ENCODE measurements at regions not wholly inside any gene's neighbourhood (a gene's known extent, or its start where the extent isn't known, plus 50 kb on each side); places are given as distances from the start of the nearest gene placed in this dataset.

DNA sequence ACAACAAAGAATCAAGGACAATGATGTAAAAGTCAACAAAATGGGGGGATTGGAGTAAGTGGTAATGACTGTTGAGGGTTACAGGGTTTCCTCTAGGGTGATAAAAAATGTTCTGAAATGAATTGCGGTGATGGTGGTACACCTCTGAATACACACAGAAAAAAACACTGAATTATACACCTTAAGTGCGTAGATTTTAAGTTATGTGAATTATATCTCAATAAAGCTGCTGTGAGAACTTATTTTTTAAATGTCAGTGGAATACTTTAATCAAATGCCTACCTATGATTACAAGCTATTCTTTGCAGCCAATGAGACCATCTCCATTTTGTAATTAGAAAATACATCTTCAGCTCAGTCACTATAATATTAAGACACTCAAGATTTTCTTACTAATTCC lies 53.5 kb downstream of the ZNF608 start:
- DNase-seq, result no peak

DNA sequence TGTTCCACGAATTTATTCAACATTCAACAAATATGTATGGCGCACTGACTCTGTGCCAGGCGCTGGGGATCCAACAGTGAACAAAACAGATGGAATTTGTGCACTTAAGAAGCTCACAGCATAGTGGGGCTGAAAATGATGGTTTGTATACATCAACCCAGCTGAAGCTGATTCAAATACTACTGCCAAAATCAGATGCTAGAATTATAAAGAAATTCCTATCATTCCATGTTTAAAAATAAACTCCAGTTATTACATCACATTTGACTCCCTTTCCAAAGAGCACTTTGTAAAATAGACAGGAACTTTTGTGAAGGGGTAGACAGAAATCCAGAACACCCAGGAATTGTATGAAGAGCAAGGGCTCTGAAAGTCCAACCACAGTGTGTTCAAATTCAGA lies 54.1 kb downstream of the ZNF608 start:
- DNase-seq, result no peak

DNA sequence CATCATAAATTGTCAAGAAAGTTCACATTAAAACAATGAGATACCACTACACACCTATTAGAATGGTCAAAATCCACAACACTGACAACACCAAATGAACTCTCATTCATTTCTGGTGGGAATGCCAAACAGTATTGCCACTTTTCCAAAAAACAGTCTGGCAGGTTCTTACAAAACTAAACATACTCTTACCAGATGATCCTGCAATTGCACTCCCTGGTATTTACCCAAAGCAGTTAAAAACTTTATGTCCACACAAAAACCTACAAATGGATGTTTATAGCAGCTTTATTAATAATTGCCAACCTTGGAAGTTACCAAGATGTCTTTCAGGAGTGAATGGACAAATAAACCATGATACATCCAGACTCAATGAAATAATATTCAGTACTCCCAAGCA lies 56.8 kb downstream of the ZNF608 start:
- no peak for DNase-seq

DNA sequence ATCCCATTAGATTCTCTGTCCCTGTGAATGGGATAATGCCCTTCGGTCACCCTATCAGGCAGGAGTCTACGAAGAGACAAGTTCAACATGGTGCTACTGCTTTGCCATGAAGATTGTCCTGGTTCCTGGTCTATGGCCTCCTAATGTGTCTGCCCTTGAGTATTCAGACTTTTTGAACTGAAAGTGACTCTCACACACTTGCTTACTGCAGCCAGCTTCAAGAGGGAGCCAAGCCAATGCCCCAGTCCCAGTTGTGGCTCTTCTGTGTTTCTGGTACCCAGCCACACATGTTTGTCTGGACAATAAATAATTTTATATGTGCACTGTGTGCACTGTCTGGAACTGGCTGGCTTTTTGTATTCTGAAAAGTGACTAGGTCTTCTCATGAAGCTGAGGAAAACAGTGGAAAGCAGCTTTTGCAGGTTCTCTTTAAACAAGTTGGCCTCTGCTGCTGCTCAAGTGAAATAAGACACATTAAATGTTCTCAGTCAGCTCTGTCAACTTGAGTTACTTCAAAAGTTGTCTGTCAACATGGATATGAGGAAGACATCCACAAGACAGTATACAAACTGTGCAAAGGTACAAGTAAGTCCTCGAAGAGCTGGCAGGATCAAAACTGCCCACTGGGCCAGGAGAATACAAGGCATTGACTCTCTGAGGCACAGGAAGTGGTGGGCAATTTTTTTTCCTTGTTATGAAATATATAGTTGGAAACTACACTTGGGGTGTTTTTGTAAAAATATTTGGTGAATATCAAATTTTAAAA lies 60.0 kb downstream of the ZNF608 start:
- no peak for DNase-seq

DNA sequence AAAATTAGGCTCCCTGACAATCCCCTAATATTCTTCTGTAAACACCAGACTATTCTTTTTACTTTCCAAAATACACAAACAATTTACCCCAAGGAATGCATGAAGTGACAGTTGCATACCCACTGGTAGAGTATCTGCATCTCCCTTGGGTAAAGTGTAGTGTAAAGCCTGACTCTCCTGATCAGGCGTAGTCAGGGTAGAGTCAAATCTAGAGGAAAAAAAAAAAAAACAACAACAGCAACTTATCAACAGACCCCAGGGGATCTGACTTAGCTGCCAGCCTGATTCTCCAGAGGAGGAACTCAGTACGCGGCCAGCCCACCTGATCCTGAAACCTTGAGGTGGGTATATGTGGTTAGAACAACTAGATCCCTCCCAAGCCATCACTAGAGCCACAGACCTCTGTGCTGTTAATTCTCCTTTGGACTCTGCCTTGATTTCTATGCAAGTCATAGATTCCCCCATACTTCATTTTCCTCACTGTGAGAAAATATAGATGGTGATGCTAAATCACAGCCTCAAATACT lies 61.0 kb downstream of the ZNF608 start:
- DNase-seq, result no peak

DNA sequence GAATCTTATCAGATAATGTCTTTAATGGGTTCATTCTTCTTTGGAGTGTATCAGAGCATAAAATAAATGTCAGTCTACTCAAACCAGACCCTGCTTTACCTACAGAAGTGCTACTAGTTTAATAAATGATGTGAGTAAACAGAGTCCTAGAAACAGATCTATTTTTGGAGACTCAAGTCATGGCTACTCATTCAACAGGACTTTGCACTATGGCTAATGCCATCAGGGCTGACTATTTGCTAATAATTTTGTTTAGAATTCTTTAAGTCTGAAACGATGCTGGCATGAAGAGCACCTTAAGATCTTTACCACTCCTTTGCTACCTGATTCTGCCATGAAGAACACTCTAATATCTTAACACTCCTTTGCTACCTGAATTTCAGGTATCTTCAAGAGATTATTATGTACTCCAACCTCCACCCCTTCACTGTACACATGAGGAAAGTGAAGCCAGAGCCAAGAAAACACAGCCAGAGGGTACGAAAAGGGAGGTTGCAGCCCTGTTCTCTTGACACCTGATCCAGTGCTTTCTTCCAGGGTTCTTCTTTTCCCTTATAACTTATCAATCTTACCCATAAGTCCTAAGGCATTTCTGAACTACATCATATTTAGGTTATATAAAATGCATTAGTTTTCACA lies 62.4 kb downstream of the ZNF608 start:
- DNase-seq, result no peak

DNA sequence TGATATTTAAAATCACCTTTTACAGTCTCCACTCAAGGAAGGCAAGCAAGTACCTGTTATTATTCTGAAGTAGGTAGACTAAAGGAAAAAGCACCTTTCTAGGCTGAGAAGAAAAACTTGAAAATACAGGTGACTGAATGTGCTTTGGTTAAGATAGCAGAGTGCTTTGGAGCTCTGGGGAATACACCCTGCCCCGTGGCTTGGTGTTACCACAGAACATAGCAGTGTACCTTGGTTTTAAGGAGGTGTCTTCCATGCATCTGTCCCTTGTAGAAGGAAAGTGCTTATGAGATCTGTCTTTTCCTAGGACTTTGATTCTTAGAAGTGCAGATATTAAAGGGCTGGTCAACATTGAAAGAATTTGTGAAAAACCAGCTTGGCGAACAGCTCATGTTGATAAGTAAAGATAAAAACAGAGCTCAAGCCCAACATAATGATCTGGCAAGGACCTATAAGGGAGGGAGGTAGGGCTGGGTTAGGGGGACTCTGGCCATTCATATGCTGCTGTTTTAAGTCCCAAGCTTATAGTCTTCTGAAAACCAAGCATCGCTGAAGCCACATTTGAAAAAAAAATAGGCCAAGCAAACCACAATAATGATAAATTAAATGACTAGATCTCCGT lies 66.8 kb downstream of the ZNF608 start:
- DNase-seq, result no peak

DNA sequence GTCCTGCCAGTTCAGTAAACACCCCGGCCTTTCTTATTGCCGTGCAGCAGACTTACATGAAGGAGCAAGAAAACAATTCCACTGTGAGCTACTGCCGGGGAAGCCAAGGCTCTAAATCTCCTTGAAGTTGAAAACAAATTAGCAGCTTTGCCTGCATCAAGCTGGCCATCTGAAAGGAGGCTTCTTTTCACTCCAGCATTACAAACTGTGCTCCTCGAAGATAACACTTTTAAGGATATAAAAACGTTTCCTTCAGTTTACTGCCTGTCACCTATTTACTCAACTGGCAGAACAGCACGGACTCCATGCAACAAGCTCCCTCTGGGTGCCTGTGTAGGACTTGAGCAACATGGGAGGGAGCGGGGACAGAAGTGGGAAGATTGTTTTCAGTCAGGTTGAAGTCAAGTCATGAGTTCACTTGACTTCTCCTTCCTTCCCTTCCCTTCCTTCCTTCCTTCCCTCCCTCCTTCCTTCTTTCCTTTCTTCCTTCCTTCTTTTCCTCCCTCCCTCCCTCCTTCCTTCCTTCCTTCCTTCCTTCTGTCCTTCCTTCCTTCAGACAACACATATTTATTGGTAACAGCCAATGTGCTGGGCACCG lies 67.4 kb downstream of the ZNF608 start:
- DNase-seq, result no peak

DNA sequence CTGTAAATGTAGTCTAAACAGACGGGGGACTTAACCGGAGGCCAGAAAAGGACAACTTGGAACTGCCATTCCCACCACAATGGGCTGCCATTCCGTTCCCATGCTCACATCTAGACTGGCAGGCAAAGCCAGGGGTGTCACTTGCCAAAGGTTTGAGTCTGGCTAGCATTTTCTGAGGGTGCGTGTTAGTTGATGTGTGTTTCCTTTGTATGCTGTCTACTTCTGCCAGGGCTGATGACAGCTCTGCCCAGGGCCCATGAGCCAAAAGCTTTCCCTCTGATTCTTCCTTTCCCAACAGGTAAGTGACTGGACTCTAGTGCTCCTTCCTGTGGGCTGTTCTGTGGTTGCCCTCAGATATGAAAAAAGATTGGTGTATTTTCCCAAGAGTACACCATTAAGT lies 68.0 kb downstream of the ZNF608 start:
- DNase-seq, result no peak

DNA sequence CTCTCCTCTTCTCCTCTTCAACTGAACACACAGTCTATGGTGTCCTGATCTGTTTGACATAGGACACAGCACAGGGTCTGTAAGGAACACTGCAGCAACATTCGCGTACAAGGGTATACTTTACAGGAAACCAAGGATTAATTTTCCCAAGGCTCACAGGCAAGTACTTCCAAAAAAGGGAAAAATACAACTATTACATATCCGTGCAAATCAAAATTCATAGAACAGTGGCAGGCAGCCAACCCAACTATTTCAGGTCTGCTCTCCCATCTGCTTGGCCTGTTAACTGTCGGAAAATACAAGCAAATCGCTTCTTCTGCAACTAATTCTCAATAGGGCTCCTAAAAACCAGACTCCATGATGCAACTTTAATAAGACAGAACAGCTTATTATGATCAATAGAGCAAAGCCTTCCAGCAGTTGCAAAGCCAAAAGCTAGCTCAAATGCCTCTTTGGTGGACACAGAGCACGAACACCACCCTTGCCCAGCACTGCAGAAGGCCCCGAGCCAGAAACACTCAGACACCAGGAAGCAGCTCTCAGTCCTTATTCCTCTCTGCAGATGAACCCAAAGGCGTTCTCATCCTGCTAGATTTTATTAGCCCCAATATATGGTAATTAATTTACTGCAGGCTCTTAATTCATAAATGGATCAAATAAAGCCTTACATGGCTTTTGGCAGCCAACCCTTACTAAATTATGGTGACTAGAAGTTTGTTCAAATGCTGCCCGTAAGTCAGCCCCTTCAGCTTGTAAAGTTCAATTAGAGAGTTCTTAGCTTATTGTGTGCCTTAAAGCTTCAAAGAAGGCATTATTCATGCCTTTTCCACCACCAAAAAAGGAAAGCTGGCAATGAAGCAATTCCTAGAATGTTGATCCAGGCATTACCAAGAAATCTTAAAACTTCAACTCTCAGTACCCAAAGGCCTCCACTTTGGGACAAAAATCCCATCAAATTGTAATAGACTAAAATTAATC lies 68.8 kb downstream of the ZNF608 start:
- DNase-seq, result no peak

DNA sequence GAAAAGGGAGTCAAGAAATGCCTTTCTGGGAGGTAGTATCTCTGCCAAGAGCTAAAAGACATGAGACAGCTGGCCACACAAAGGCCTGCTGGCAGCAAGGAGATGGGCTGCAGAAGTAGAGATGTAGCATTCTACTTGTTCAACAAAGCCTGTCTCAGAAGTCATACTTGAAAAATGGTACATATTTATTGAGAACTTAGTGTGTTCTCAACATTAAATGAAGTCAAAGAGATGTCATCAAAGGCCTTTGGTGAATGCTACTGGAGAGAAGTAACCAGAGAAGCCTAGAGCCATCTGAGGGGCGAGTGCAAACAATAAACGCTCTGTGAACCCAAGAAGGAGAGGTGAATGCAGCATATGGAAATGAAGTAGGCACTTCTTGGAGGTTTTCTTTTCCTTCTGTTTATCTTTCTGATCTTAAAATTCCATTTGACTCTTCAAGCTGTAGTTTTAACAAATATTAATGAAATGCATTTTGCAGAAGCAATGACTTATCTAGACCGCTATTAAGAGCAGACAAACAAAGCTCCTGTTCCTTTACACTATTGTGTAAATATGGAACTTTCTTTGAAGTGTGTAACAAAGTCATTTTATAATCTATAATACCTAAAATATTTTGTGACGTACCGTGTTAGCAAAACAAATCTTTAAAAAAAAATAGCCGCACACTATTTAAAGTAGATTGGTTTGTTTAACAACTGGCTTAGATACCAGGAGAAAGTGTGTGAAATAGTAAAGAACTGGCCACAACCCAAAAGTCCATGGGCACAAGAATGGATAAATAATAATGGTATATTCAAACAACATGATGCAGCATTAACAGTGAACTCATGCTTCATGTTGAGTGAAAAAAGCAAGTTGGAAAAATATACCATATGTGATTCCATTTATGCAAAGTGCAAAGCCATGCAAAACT lies 70.2 kb downstream of the ZNF608 start:
- no peak for DNase-seq

DNA sequence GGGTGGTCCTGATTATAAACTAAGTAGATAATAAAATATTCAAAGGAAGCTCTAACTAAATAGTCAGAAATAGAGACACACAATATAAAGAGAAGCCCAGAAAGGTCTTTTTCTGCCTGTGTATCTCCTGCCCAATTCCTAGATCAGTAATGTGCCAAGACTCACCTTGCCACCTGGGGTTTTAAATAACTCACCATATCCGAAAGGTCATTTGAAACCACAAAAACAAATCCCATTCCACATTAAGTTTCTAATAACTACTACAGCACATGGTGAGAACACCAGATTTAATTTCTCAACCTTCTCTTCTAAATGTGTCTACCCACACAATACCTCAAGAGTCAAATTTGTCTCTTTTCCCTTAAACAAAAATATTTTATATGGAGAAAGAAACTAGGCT lies 75.2 kb downstream of the ZNF608 start:
- no peak for DNase-seq

DNA sequence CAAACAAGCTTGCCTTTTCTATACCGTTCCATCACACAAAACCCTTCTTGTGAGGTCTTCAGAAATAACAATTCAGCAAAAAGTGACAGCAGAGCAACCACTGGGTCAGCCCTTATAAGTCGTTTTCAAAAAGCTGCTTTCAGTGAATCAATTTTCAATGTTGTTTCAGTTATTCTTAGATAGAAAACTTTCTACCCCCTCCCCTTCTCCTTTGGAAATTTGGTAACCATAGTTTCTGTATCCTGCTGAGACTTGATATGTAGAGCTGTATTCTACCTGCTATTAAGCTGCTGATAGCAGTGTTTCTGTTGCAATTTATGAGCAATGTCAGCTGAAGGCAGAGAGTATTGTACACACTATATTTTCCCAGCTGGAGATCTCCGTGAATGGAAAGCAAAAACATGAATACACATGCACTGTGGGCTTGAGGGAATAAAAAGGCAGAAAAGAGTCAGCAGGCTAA lies 75.7 kb downstream of the ZNF608 start:
- no peak for DNase-seq

DNA sequence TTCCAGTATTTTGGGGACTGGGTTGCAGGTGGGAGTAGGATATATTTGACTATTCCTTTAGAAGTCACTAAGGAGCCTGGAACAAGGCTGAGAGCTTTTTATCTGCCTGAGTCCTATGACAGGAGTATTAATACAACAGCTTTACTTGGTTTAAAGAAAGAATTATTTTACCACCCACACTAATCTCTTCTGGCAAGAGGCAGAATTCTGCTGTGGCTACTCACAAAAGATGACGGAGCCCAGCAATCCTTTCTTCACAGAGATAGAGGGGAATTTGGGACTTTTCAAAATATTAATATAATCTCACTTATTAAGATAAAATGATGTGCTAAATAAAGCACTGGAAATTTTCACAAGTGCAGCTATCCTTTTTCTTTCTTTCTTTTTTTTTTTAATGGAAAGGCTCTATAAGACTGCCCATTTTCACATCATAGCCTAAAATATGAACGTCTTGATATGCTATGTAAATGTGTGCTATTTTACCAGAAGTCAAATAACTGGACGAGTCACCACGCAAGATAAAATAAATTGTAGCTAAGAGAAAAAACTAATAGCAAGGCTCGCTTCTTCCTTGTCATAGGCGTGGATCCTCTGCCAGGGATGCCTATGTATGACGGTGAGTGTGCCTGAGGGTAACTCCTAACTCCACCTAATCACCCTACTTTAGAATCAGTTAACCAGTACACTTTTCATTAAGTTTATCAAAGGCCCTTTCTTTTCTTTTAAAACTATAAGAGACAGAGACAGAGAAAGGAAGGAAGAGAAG lies 76.3 kb downstream of the ZNF608 start:
- no peak for DNase-seq

DNA sequence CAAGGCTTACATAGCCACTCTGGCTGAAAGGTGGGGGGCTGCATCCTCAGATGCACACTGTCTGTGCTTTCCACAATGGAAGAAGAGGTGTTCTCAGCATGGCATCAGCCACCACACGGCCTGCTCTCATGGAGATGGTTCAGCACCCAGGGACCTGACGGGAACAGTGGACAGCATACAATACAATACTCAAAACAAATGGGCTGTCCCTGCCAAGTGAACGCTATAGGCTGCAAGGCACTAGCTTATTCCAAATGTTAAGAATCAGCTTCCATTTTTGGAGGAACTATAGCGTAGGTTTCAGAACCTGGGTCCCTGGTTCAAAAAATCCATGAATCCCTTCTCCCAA lies 77.2 kb downstream of the ZNF608 start:
- no peak for DNase-seq

DNA sequence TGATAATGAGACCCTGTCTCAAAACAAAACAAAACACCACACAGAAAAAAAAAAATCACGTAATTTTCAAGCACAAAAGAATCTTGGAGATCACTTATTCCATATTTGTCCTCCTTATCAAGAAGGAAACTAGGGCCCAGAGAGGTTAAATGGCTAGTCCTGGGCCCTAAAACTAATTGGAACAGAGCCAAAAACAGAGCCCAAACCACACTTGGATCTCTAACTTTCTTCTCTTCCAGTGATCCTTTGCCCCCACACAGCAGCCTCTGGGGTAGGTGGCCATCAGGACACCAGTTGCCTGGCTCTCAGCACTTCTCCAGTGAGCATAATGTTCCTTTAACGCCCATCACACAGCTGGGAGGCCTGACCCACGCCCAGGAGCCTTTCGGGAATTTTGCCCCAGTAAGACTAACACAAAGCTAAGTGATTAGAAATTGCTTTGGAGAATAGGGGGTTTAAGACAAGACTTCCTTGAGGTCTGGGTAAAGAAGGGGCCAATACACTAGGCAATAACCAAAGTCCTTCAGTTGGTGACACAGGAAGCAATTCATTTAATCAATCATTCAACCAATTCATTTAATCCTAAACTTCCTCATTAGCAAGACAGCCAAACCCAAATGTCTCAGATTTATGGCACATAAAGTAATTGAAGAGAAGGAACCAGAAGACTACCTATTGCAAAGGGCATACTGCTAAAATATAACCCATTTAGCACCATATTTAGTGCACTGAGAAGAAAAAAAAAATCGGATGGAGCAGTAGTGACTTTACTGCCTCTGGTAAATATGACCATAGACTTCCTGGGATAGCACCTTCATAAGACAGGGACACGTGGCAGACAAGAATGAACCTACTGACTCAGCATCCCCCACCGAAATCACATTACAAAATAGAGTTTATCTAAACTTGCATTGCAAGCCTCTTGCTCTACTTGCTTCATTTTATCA lies 77.8 kb downstream of the ZNF608 start:
- no peak for DNase-seq

DNA sequence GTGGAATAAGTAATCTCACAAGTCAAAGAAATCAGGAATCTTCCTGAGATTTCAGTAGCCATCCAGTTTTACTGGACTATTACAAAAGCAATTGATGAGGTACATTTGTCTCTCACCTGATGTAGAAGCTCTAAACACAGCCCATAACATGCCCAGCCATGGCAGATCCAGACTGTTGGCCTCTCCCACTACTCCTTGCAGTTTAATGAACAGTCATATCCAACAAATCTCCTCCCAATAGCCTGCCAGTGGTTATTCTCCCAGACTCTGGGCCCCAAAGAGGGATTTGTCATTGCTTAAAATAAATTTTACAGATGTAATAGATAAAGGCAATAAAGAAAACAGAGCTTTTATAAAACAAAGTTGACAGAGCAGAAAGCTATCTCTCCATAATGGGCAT lies 80.8 kb downstream of the ZNF608 start:
- no peak for DNase-seq

DNA sequence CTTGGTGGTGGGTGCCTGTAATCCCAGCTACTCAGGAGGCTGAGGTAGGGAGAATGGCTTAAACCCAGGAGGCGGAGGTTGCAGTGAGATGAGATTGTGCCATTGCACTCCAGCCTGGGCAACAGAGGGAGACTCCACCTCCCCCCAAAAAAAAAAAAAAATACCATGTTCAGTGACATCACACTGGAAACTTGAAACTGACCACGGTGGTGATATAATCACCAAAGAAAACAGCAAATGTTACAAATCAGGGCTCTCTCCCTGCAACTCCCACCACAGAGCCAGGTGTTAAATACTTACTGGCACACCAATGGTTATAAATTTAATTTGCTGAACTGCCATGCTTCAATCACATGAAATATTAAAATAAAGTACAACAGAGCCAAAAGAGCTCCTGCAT lies 81.4 kb downstream of the ZNF608 start:
- no peak for DNase-seq

DNA sequence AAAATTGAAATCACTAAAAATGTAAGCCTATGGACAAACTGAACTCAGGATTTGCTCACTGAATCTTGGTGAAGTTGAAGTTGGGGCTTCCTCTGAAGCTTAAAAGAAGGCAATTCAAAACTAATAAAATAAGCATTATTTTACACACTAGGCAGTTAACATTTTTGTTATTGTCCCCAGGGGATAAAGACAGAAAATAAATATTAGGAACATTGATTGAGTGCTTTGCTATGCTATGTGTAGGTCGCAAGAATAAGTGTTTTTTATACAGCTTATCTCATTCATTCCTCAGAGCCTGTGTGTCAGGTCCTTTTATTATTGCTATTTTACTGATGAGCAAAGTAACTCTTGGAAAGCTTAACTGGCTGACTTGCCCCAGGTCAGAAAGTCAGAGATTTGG lies 82.2 kb downstream of the ZNF608 start:
- no peak for DNase-seq

All from effector CD8-positive, alpha-beta T cell (primary cell).